GM10266 (cell line): ENCODE measurements at regions not wholly inside any gene's neighbourhood (a gene's known extent, or its start where the extent isn't known, plus 50 kb on each side); places are given as distances from the start of the nearest gene placed in this dataset.

Experiments used
- DNase-seq: peaks from one replicate; pipeline ENCODE4 v3.0.0; 2012; ENCODE audit errors: extremely low spot score
- CTCF ChIP-seq: IDR thresholded peaks from 2 replicates; pipeline ENCODE4 v1.5.1; 2012; ENCODE audit warnings: mild to moderate bottlenecking, low read depth; ENCODE audit not compliant: control insufficient read depth, insufficient read depth; ENCODE audit errors: missing control alignments

GRCh38 chr1:22366346-22366745 lies 85.3 kb upstream of the ZBTB40 start:
- TF ChIP-seq CTCF: no peak
- DNase-seq: no peak

- no peak for TF ChIP-seq CTCF
- DNase-seq: no peak
These were observed 83.5 kb upstream of the ZBTB40 start for GRCh38 chr1:22368125-22368524.

GRCh38 chr1:22369294-22370189 lies 82.1 kb upstream of the ZBTB40 start:
- TF ChIP-seq CTCF: no peak

GRCh38 chr1:22370190-22370498 lies 81.5 kb upstream of the ZBTB40 start:
- DNase-seq: no peak
- TF ChIP-seq CTCF: no peak

More at GRCh38 chr1:22369294-22370189, 82.1 kb upstream of the ZBTB40 start:
- DNase-seq: no peak

GRCh38 chr1:22371408-22371807 lies 80.2 kb upstream of the ZBTB40 start:
- no peak for TF ChIP-seq CTCF

GRCh38 chr1:22373252-22373651 lies 78.4 kb upstream of the ZBTB40 start:
- DNase-seq: no peak
- TF ChIP-seq CTCF: no peak

More at GRCh38 chr1:22371408-22371807, 80.2 kb upstream of the ZBTB40 start:
- no peak for DNase-seq

GRCh38 chr1:22374001-22374400 lies 77.7 kb upstream of the ZBTB40 start:
- DNase-seq: no peak
- no peak for TF ChIP-seq CTCF
